ENCODE measurements at regions not wholly inside any gene's neighbourhood (a gene's known extent, or its start where the extent isn't known, plus 50 kb on each side); places are given as distances from the start of the nearest gene placed in this dataset.

- TF ChIP-seq BCL3 (IDR thresholded peaks at IDR 0.05) (no peak), CTCF (IDR thresholded peaks at IDR 0.05) (no peak), USF2 (IDR thresholded peaks at IDR 0.05) (no peak), POLR2A (IDR thresholded peaks at IDR 0.05; ENCODE audit: low read length) (no peak), HMGXB4 (CRISPR knock-in tag; IDR thresholded peaks at IDR 0.05; ENCODE audit: borderline replicate concordance) (no peak), HOXB13 (CRISPR knock-in tag; IDR thresholded peaks at IDR 0.05; ENCODE audit: low read depth) (no peak), POLR2AphosphoS2 (conservative IDR thresholded peaks at IDR 0.05; ENCODE audit: low read length) (no peak), MAX (IDR thresholded peaks at IDR 0.05) (no peak), CHD2 (IDR thresholded peaks at IDR 0.05; ENCODE audit: low read length, partially characterized antibody) (no peak), NR3C1 (IDR thresholded peaks at IDR 0.05) (no peak), REST (IDR thresholded peaks at IDR 0.05) (no peak), RAD21 (conservative IDR thresholded peaks at IDR 0.05 in 1 of 2, IDR thresholded peaks at IDR 0.05 in 1 of 2) (no peak)
Measured at GRCh38 chr2:8197825-8198224, 484.0 kb upstream of the ID2 start.
